GM21390 (cell line): ENCODE measurements at regions not wholly inside any gene's neighbourhood (a gene's known extent, or its start where the extent isn't known, plus 50 kb on each side); places are given as distances from the start of the nearest gene placed in this dataset.
"Not testable (repeated sequence)": the region's sequence is repeated elsewhere in the genome, so short reads cannot be mapped to it uniquely, and the experiment has no call there.

Source experiments
- ATAC-seq: cut with Tn5 transposase; IDR thresholded peaks from one replicate; pipeline ENCODE4 v1.9.1; 2021; ENCODE audit not compliant: unreplicated experiment

GRCh38 chr4:137881641-137882040 lies 349.3 kb upstream of the PCDH18 start:
- no peak for ATAC-seq

GRCh38 chr4:137868067-137868466 lies 335.8 kb upstream of the PCDH18 start:
- not testable (repeated sequence) for ATAC-seq

GRCh38 chr4:137866671-137867070 lies 334.4 kb upstream of the PCDH18 start:
- no peak for ATAC-seq

- ATAC-seq: no peak
These were observed 329.4 kb upstream of the PCDH18 start for GRCh38 chr4:137861682-137862081.

GRCh38 chr4:137853424-137853823 lies 321.1 kb upstream of the PCDH18 start:
- ATAC-seq: no peak

GRCh38 chr4:137852326-137852725 lies 320.0 kb upstream of the PCDH18 start:
- no peak for ATAC-seq

GRCh38 chr4:137851435-137851834 lies 319.1 kb upstream of the PCDH18 start:
- no peak for ATAC-seq

GRCh38 chr4:137827945-137828344 lies 295.7 kb upstream of the PCDH18 start:
- not testable (repeated sequence) for ATAC-seq

GRCh38 chr4:137825505-137825904 lies 293.2 kb upstream of the PCDH18 start:
- ATAC-seq: no peak

- ATAC-seq: no peak
These were observed 290.7 kb upstream of the PCDH18 start for GRCh38 chr4:137823007-137823406.

- peak; percentile 79 for ATAC-seq
These were observed 287.7 kb upstream of the PCDH18 start for GRCh38 chr4:137819964-137820383.

- no peak for ATAC-seq
These were observed 280.0 kb upstream of the PCDH18 start for GRCh38 chr4:137812258-137812657.

GRCh38 chr4:137806420-137806819 lies 274.1 kb upstream of the PCDH18 start:
- ATAC-seq: no peak

- ATAC-seq: no peak
These were observed 272.7 kb upstream of the PCDH18 start for GRCh38 chr4:137804906-137805495.

- no peak for ATAC-seq
These were observed 268.6 kb upstream of the PCDH18 start for GRCh38 chr4:137800861-137801260.

- ATAC-seq: no peak
These were observed 262.5 kb upstream of the PCDH18 start for GRCh38 chr4:137794764-137795254.

GRCh38 chr4:137789263-137789662 lies 257.0 kb upstream of the PCDH18 start:
- ATAC-seq: not testable (repeated sequence)

GRCh38 chr4:137783923-137784322 lies 251.6 kb upstream of the PCDH18 start:
- not testable (repeated sequence) for ATAC-seq

- no peak for ATAC-seq
These were observed 243.4 kb upstream of the PCDH18 start for GRCh38 chr4:137775701-137776100.

GRCh38 chr4:137774501-137774900 lies 242.2 kb upstream of the PCDH18 start:
- ATAC-seq: no peak

GRCh38 chr4:137768881-137769280 lies 236.6 kb upstream of the PCDH18 start:
- no peak for ATAC-seq

- ATAC-seq: no peak
These were observed 235.9 kb upstream of the PCDH18 start for GRCh38 chr4:137768196-137768595.

- no peak for ATAC-seq
These were observed 230.3 kb upstream of the PCDH18 start for GRCh38 chr4:137762591-137762990.
